Activated CD4-positive, alpha-beta memory T cell treated with anti-CD3 and anti-CD28 coated beads for 36 hours (primary cell): ENCODE measurements at regions not wholly inside any gene's neighbourhood (a gene's known extent, or its start where the extent isn't known, plus 50 kb on each side); places are given as distances from the start of the nearest gene placed in this dataset.

Experiments
- CTCF ChIA-PET: fragments of 350-600 bp; sonication (Branson Sonifier 250); formaldehyde crosslinking; loops from one replicate; lab custom pipeline; 2021; ENCODE audit warnings: antibody characterized with exemption, inconsistent platforms; lab: Charles Lee
- POLR2A ChIA-PET: fragments of 350-600 bp; sonication (Branson Sonifier 250); formaldehyde crosslinking; loops from one replicate; lab custom pipeline; 2021; ENCODE audit warnings: antibody characterized with exemption; lab: Charles Lee
- DNase-seq: peaks from one replicate; pipeline ENCODE4 v3.0.0-alpha.2; 2020
- H3K27ac Mint-ChIP-seq: one replicate; pipeline ENCODE4 v1.8.0; 2021; ENCODE audit warnings: mixed read lengths
- H3K27me3 Mint-ChIP-seq: one replicate; pipeline ENCODE4 v1.8.0; 2021; ENCODE audit warnings: mixed read lengths
- H3K36me3 Mint-ChIP-seq: one replicate; pipeline ENCODE4 v1.8.0; 2021; ENCODE audit warnings: mixed read lengths
- H3K4me1 Mint-ChIP-seq: one replicate; pipeline ENCODE4 v1.8.0; 2021; ENCODE audit warnings: low read depth, mixed read lengths
- H3K4me3 Mint-ChIP-seq: one replicate; pipeline ENCODE4 v1.8.0; 2021; ENCODE audit warnings: mild to moderate bottlenecking, mixed read lengths
- H3K9me3 Mint-ChIP-seq: one replicate; pipeline ENCODE4 v1.8.0; 2021; ENCODE audit warnings: mixed read lengths
- intact Hi-C: fragments of 100-400 bp; cut with micrococcal nuclease; formaldehyde crosslinking; loops from one replicate; pipeline ENCODE4 v1.15.1; 2023

DNA sequence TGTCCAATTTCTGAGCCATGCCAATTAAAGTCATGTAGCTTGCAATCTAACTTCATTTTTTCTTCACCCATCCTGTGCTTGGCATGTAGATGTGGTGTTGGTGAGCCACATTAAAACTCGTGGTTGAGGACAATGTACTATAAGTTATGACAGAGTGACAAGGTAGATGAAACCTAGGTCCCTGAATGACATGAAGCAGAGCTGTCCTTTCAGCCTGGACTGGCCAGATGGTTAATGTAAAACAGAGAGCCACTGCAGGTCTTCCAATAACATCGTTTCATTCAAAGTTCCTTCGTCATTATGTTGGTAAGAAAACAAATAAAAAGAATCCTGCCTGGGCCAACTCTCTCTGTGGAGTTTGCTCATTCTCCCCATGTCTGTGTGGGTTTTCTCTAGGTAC is 856.5 kb upstream of the SEMA6A start:
- H3K36me3 Mint-ChIP-seq, result no peaks in the 10 kb centered on the region
- no peaks in the 10 kb centered on the region for H3K4me1 Mint-ChIP-seq
- no peak overlapping the region for H3K27ac Mint-ChIP-seq
- H3K27me3 Mint-ChIP-seq, result no peaks in the 10 kb centered on the region
- no peak overlapping the region for H3K4me3 Mint-ChIP-seq
- H3K9me3 Mint-ChIP-seq, result no peaks in the 10 kb centered on the region
- no peak for DNase-seq
- intact Hi-C loops, result no loop called here
- CTCF ChIA-PET, result no interaction called here
- POLR2A ChIA-PET, result no interaction called here

DNA sequence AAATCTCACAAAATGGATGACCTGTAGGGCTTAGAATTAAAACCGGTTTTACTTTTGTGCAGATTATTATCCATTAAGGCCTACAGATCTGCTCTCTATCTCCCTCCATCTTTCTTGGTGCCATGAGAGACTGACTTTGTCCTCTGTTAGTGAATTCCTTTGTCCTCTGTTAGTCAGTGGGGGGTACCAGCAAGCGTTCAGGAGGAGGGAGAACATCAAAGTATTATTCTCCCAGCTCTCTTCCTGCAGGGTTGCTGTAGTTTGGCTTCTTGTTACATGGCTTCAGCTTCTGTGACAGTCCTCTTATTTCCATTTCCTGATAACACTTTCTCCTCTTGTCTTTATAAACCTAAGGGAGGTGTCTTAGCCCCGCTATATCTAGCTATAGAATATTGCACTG is 850.5 kb upstream of the SEMA6A start:
- peaks cover 9% of the 10 kb centered on the region for H3K9me3 Mint-ChIP-seq
- H3K36me3 Mint-ChIP-seq, result no peaks in the 10 kb centered on the region
- ChIA-PET CTCF (interaction anchor here (0.7 kb wide), 1 partner anchor 29 kb away, joined by 3 read pairs; no protein-coding TSS in a partner anchor), POLR2A (no interaction called here)
- H3K4me1 Mint-ChIP-seq, result no peaks in the 10 kb centered on the region
- H3K27me3 Mint-ChIP-seq, result no peaks in the 10 kb centered on the region
- DNase-seq, result no peak
- no peak overlapping the region for H3K27ac Mint-ChIP-seq
- intact Hi-C loops, result no loop called here
- no peak overlapping the region for H3K4me3 Mint-ChIP-seq

DNA sequence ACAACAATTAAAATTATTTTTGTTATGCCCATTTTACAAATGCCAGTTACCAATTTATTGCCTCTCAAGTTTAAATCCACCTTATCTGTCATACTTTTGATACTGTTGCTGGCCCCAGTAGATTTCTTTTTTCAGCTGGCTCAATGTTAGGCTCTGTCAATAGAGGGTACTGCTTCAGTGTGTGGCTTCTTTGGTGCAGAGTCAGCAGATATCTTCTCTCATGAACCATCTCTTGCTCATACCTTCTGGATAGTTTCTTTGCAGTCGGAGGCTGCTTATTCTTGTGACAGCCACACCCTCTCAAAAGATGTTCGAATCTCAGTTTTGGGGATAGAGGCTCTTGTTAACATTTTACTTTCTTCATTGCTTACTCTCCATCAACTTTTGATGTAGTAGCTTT is 849.9 kb upstream of the SEMA6A start:
- ChIA-PET POLR2A (no interaction called here), CTCF (interaction anchor here (0.7 kb wide), 1 partner anchor 30 kb away, joined by 3 read pairs; no protein-coding TSS in a partner anchor)
- Mint-ChIP-seq H3K27me3 (no peaks in the 10 kb centered on the region), H3K4me3 (no peak overlapping the region), H3K27ac (no peak overlapping the region), H3K9me3 (peaks cover 9% of the 10 kb centered on the region), H3K4me1 (no peaks in the 10 kb centered on the region), H3K36me3 (no peaks in the 10 kb centered on the region)
- intact Hi-C loops, result no loop called here
- no peak for DNase-seq

DNA sequence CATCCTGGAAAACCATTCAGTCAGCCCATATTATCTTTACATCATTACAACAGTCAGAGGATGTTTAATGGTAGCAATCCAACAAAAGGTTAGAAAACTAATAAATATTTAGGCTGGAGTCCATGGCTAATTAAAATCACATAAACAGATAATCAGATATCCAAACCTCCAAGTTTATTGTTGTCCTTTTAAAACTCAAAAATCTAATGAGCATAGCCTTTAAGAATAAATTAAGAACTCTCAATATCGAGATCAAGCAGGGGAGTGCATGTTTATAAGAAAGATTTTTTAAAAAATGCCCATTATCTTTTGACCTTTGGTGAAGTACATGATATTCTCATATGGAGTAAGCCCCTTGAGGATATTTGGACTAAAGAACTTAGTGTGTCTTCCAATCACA is 842.9 kb upstream of the SEMA6A start:
- Mint-ChIP-seq H3K36me3 (no peaks in the 10 kb centered on the region), H3K9me3 (peaks cover 7% of the 10 kb centered on the region), H3K27ac (no peak overlapping the region), H3K4me1 (no peaks in the 10 kb centered on the region), H3K27me3 (no peaks in the 10 kb centered on the region), H3K4me3 (no peak overlapping the region)
- ChIA-PET POLR2A (no interaction called here), CTCF (no interaction called here)
- intact Hi-C loops, result no loop called here
- no peak for DNase-seq

DNA sequence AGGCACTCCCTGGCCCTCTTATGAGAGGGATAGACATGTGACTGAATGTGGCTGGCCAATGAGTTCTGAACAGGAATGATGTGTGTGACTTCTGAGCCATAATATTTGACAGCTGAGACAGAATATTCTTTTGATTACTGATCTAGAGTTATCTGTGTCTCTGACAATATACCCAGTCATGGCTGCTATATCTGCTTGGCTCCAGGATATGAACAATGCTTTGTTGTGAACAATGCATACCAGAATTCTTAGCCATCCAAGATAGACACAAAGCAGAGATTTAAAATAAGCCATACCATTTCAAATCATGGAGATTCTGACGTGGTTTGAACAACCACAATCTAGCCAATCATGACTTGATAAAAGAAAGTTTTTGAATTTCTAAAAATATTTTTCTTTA is 840.3 kb upstream of the SEMA6A start:
- Mint-ChIP-seq H3K36me3 (no peaks in the 10 kb centered on the region), H3K27me3 (no peaks in the 10 kb centered on the region), H3K9me3 (peaks cover 1% of the 10 kb centered on the region), H3K27ac (no peak overlapping the region), H3K4me3 (no peak overlapping the region), H3K4me1 (no peaks in the 10 kb centered on the region)
- DNase-seq, result no peak
- intact Hi-C loops, result no loop called here
- ChIA-PET CTCF (no interaction called here), POLR2A (no interaction called here)

DNA sequence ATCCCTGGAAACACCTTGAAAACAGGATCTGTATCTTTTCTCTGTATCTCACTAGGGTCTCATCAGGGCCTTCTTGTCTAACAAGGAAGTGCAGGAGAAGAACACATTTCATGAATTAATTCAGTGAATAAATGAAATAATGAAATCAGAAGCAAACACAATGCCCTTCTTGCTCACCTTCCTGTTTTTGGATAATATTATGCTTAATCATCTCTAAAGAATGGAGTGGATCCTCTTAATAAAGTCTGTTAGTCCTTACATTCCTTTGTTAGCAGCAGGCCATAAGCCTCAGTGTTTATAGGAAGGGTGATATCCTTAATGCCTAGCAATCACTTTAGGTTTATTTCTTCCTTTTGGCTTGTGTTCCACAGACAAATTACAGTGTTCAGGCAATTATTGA is 837.1 kb upstream of the SEMA6A start:
- ChIA-PET CTCF (no interaction called here), POLR2A (no interaction called here)
- Mint-ChIP-seq H3K27me3 (no peaks in the 10 kb centered on the region), H3K4me1 (no peaks in the 10 kb centered on the region), H3K27ac (no peak overlapping the region), H3K36me3 (no peaks in the 10 kb centered on the region), H3K9me3 (peaks cover 5% of the 10 kb centered on the region), H3K4me3 (no peak overlapping the region)
- DNase-seq, result no peak
- intact Hi-C loops, result no loop called here

DNA sequence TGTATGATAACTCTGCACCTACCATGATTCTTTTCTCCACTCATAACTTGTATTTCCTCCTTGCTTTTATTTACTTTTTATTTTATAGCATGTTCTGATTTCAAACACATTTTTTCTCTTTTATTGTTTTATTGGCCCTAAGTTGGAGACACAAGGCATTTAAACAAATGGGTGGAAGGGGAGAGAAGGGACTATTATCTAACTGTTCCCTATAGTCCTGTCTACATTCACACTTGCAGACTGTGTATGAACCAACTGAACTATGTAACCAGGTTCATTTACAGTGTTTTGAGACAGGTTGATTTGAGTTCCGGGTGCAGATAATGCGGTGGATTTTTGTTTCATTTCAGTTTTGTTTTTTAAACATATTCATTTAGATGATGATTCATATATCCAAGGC is 830.6 kb upstream of the SEMA6A start:
- no peak overlapping the region for H3K27ac Mint-ChIP-seq
- CTCF ChIA-PET, result no interaction called here
- H3K4me1 Mint-ChIP-seq, result no peaks in the 10 kb centered on the region
- intact Hi-C loops, result no loop called here
- POLR2A ChIA-PET, result no interaction called here
- H3K27me3 Mint-ChIP-seq, result no peaks in the 10 kb centered on the region
- DNase-seq, result no peak
- H3K36me3 Mint-ChIP-seq, result no peaks in the 10 kb centered on the region
- peaks cover 4% of the 10 kb centered on the region for H3K9me3 Mint-ChIP-seq
- no peak overlapping the region for H3K4me3 Mint-ChIP-seq

DNA sequence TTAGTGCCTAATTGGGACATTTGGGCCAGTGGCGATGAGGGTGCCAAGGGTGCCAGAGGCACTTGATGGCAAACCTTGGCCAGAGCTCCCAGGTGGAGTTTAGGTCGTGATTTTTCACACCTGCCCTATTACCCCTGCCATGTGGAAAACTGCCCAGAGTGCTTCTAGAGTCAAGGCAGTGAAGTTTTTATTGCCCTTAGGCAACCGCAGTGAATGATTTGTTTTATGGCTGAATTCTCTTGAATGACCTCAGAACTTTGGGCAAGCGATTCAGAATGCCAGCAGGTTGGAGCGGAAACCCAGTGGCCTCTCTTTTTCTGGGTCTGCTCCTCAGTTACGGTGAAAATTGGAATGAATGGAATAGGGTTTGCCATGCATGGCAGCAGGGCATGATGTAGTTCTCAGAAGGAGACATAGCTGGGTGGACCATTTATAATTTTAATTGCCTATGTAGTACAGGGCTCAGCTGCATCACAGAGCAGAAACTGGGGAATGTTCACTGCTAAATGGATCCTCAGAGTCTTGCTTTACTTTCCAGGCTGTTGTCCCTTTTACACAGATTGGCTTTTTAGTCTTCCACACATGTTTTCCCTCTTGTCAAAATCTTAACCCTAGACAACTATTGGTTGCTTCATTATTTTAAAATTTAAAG is 820.0 kb upstream of the SEMA6A start:
- no peaks in the 10 kb centered on the region for H3K27me3 Mint-ChIP-seq
- H3K4me3 Mint-ChIP-seq, result no peak overlapping the region
- ChIA-PET CTCF (no interaction called here), POLR2A (no interaction called here)
- H3K9me3 Mint-ChIP-seq, result peaks cover 2% of the 10 kb centered on the region
- no peak overlapping the region for H3K27ac Mint-ChIP-seq
- H3K4me1 Mint-ChIP-seq, result no peaks in the 10 kb centered on the region
- intact Hi-C loops, result no loop called here
- no peak for DNase-seq
- H3K36me3 Mint-ChIP-seq, result no peaks in the 10 kb centered on the region

DNA sequence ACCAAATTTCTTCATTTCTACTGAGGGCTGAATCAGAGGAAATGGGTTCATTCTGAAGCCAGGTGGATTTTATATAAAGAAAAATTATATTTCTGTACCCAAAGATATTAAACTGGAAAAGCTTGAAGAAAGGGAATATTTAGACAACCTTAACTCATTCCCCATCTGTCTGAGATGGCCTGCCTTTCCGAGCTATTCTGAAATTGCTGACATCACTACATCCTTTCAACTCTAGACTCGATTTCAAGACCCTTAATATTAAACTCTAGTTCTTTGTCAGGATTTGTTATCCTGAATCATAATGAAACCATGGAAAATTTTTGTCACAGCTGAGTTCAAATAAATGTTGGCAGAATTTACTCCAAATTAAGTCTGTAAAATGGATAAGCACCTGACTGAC is 818.5 kb upstream of the SEMA6A start:
- intact Hi-C loops, result no loop called here
- Mint-ChIP-seq H3K36me3 (no peaks in the 10 kb centered on the region), H3K9me3 (peaks cover 2% of the 10 kb centered on the region), H3K27me3 (no peaks in the 10 kb centered on the region), H3K27ac (no peak overlapping the region), H3K4me3 (no peak overlapping the region), H3K4me1 (no peaks in the 10 kb centered on the region)
- CTCF ChIA-PET, result no interaction called here
- DNase-seq, result no peak
- POLR2A ChIA-PET, result no interaction called here

DNA sequence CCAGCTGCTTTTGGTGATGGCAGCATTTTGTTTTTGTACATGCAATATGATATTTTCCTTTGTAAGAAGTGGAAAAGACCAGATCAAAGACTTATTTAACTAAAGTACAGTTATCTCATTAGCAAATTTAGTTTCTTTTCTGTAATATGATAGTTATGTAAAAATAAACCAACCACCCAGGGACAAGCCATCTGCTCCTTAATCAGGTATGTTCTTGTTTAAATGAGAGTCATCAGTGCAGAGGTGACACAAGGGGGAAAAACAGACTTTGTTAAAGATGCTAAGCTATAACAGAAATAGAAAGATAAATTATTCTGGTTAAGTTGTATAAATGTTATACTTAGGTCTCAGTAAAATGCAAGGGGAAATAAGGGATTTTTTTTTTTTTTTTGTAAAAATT is 805.7 kb upstream of the SEMA6A start:
- H3K27ac Mint-ChIP-seq, result no peak overlapping the region
- H3K4me1 Mint-ChIP-seq, result no peaks in the 10 kb centered on the region
- ChIA-PET POLR2A (no interaction called here), CTCF (no interaction called here)
- no peaks in the 10 kb centered on the region for H3K27me3 Mint-ChIP-seq
- H3K9me3 Mint-ChIP-seq, result peaks cover 4% of the 10 kb centered on the region
- intact Hi-C loops, result no loop called here
- no peak overlapping the region for H3K4me3 Mint-ChIP-seq
- no peak for DNase-seq
- H3K36me3 Mint-ChIP-seq, result no peaks in the 10 kb centered on the region

DNA sequence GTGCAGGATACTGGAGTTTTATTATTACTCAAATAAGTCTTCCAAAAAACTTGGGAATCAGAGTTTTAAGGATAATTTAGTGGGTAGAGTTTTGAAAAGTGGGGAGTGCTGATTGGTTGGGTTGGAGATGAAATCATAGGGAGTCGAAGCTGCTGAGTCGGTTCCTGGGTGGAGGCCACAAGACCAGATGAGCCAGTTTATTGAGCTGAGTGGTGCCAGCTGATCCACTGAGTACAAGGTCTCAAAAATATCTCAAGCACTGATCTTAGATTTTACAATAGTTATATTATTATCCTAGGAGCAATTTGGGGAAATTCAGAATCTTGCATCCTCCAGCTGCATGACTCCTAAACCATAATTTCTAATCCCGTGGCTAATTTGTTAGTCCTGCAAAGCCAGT is 804.9 kb upstream of the SEMA6A start:
- POLR2A ChIA-PET, result no interaction called here
- intact Hi-C loops, result no loop called here
- Mint-ChIP-seq H3K27me3 (no peaks in the 10 kb centered on the region), H3K9me3 (peaks cover 4% of the 10 kb centered on the region), H3K4me3 (no peak overlapping the region), H3K36me3 (no peaks in the 10 kb centered on the region), H3K4me1 (no peaks in the 10 kb centered on the region), H3K27ac (no peak overlapping the region)
- CTCF ChIA-PET, result no interaction called here
- no peak for DNase-seq

DNA sequence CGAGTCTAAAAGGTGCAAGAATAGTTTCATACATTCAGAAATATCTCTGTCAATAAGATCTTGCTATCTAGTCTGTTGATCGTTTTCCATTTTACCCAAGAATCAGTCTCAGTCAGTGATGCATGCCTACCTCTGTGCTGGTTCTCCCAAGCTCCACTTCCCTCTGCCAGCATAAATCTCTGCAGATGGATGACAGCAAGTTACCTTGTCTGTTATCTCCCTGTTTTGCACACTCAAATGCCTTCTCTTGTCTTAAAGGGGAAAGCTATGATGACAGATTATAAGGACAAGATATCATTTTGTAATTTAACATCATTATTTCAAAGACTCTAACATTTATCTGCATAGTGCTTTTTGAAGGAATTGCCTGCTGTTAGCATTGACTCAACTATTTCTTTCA is 802.1 kb upstream of the SEMA6A start:
- DNase-seq, result no peak
- H3K4me3 Mint-ChIP-seq, result no peak overlapping the region
- ChIA-PET CTCF (no interaction called here), POLR2A (no interaction called here)
- no peaks in the 10 kb centered on the region for H3K27me3 Mint-ChIP-seq
- H3K27ac Mint-ChIP-seq, result no peak overlapping the region
- H3K4me1 Mint-ChIP-seq, result no peaks in the 10 kb centered on the region
- H3K9me3 Mint-ChIP-seq, result peaks cover 6% of the 10 kb centered on the region
- intact Hi-C loops, result no loop called here
- no peaks in the 10 kb centered on the region for H3K36me3 Mint-ChIP-seq

DNA sequence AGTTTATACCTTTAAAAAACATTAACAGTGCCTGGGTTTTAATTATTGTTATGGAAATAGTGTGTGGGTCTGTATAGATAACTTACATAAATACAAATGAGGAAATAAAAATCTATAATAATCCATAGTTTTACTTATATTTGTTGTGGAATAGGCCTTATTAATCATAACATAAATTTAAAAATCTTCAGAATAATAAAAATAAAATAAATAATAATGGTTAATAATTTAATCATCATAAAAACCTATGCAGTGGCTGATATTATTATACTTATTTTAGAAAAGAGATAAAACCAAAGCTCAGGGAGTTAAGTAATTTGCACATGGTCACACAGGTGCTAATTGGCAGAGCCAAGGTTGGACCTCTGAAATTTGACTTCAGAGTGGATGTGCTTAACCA is 785.3 kb upstream of the SEMA6A start:
- no peaks in the 10 kb centered on the region for H3K36me3 Mint-ChIP-seq
- ChIA-PET CTCF (no interaction called here), POLR2A (no interaction called here)
- H3K27ac Mint-ChIP-seq, result no peak overlapping the region
- H3K27me3 Mint-ChIP-seq, result no peaks in the 10 kb centered on the region
- peaks cover 8% of the 10 kb centered on the region for H3K9me3 Mint-ChIP-seq
- intact Hi-C loops, result no loop called here
- H3K4me1 Mint-ChIP-seq, result no peaks in the 10 kb centered on the region
- DNase-seq, result no peak
- H3K4me3 Mint-ChIP-seq, result no peak overlapping the region
